ENCODE measurements at regions not wholly inside any gene's neighbourhood (a gene's known extent, or its start where the extent isn't known, plus 50 kb on each side); places are given as distances from the start of the nearest gene placed in this dataset.

DNA sequence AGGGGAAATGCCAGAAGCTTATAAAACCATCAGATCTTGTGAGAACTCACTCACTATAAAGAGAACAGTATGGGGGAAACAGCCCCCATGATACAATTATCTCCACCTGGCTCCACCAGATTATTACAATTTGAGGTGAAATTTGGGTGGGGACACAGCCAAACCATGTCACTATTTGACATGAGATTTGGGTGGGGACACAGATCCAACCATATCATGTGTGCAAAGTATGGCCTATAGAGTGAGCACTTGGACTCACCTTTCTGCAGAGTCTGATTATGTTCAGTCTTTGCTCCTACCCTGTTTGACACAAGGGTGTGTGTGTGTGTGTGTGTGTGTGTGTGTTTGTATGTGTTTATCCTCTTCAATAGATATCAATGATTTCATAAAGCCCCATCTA is 287.5 kb downstream of the ZNF536 start:
- no peak for DNase-seq

- DNase-seq = no peak
These were observed 284.4 kb downstream of the ZNF536 start for GRCh38 chr19:30656520-30657100.

DNA sequence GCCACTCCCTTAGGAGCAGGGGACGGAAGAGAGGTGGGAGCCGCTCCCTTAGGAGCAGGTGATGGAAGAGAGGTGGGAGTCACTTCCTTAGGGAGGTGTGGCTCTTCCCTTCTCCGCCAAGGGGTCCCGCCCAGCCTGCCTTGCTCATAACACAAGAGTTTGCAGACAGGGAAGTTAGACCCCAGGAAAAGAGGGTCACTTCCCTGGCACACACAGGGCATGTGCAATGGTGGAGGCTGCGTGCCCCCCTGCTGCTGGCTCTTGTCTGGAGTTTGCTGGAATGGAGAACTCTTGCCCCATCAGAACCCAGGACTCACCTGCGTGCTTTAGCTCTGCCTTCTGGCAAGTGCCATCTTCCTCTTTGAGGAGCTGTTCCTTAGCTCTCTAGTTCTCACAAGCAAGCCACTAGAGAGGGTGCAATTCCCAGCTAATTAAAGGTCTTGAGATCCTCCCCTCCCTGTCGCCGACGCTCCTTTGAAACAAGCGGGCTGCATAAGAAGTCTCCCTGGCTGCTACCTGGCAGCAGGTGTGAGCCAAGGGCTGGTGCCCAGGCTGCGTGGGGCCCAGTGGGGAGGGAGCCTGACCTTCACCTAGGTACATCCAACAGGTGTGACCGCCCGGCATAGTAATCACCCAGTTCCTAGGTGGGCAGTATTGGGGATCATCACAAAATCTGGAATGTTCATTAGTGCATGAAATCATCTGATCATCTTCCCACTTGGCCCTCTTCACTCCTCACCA is 281.6 kb downstream of the ZNF536 start:
- no peak for DNase-seq

- no peak for DNase-seq
These were observed 280.6 kb downstream of the ZNF536 start for GRCh38 chr19:30652751-30653150.

- no peak for DNase-seq
These were observed 279.5 kb downstream of the ZNF536 start for GRCh38 chr19:30651691-30652090.

- no peak for DNase-seq
These were observed 278.9 kb downstream of the ZNF536 start for GRCh38 chr19:30651066-30651465.

DNA sequence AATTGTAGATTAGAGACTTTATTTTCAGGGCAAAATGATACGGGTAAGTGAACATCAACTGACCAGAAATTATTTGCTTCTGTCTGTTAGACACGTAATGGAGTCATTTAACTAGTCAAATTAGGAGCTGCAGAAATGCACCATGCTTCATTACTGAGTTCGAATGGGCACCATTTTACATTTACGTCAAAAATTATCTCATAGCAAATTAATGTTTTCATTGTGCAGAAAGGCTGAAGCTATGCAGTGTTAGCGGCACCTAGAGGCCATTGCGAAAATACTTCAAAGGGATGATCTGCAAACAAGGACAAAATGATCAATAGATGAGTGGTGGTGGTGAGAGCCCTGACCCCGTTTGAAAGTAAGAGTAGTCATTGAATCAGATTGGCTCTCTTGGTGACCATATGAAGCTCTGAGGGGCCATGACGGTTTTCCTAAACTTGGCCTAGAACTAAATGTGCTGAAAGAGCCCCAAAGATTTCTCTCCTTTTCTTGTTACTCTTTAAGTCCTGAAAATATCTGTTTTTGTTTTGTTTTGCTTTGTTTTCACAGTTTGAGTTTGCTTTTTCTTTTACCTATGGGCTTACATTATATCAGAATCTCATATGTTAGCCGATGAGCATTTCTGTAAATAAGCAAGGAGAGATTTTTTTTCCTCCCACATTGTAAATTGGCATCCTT is 277.9 kb downstream of the ZNF536 start:
- DNase-seq = peak; percentile 53

- DNase-seq = no peak
These were observed 277.0 kb downstream of the ZNF536 start for GRCh38 chr19:30648866-30649862.

GRCh38 chr19:30647891-30648720 is 275.9 kb downstream of the ZNF536 start:
- no peak for DNase-seq

GRCh38 chr19:30646806-30647205 is 274.6 kb downstream of the ZNF536 start:
- DNase-seq = no peak

DNA sequence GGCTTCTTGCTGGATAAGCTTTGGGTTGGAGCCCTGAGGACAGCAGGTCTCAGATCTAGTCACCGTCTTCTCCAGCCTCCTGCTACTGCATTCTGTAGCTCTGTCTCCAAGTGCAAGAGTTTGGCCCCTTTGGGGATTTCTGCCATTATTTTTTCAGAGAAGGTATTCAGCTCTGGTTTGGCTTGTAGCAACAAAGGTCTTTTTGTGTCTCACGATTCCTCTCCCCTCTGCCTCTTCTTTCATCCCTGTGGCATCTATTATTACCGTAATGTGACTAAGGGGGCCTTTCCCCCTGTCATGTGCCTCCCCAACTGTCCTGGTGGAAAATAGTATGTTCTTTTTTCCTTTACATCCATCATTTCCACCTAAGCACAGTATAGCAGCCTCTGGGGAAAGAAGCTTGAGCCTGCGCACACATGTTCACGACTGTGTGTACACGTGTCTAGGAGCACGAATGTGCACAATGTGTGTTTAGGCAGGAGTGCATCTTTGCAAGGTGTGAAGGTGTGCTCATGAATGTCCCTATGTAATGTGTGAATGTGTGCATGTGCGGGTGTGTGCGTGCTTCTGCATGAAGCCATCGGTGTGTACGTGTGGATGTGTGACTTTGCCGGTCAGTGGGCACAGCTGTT is 273.9 kb downstream of the ZNF536 start:
- DNase-seq = no peak

DNA sequence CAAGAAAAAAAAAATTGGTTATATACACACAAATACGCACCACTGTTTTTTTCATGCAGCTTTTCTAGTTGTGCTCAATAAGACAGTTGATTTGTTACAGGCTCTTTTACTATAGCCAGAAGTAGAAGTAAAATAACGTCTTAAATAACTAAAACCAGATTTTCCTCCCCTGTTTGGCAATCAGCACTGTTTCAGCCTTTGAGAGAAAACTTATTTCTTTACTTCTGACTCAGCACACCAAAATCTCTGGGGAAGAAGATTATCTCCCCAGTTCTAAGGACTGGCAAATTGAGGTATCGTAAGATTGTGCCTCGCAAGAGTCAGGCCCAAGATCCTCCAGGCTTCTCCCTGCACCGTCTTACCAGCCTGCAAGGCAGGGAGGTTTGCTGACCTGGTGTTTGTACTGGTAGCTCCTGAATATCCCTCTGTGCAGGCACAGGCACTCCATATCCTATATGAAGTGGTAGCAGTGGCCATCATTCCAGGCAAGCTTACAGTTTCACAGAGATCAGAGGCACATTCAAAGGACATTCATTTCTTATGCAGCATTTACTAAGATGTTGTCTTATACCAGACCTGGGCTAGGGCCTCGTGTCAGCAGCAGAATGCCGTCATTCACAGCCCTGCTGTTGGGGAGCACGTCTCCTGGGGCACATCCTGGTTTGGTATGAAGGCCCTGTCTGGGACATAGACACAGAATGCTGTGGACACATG is 268.2 kb downstream of the ZNF536 start:
- DNase-seq = no peak

GRCh38 chr19:30638889-30639288 is 266.7 kb downstream of the ZNF536 start:
- DNase-seq = no peak

GRCh38 chr19:30637926-30638325 is 265.7 kb downstream of the ZNF536 start:
- no peak for DNase-seq

DNA sequence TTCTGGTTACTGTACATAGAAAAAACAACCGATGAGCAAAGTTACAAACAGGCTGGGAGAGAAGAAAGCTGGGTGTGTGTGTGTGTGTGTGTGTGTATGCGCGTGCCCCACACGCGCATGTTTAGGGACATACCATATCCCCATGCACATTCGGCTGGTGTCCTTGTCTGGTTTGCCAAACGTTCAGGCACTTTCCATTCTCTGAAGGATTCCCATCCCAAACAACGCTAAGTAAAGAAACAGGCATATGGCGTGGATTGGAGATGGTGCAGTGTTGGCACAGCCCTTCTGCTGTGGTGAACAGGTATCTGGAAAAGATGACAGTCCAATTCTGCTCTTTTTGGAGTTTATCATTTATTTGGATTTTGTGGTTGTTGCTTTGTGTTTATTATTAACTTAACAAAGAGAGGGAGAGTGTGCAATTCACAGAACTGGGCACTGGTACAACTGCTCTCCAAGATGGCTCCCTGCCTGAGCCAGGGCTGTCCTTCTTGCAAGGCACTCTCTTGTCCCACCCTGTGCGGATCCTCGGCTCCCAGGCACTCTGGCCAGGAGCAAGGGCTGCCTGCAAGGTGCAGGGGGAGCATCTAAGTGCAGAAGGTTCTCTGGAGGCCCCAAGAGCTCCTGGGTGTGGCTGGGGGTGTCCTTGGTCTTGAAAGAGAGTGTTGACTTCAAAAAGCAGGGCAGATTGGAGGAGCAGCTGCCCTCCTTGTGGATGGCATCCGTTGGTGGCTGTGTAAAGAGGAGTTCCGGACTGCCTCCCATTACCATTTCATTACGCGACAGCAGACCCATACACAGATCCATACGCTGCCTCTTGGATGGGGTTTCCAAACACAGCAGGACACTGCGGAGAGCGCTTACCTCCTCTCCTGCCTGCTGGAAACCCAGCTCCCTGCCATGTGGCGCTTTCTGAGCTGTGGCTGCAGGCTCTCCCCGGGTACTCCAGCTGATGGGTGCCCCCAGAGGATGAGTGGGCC is 263.1 kb downstream of the ZNF536 start:
- DNase-seq = no peak

DNA sequence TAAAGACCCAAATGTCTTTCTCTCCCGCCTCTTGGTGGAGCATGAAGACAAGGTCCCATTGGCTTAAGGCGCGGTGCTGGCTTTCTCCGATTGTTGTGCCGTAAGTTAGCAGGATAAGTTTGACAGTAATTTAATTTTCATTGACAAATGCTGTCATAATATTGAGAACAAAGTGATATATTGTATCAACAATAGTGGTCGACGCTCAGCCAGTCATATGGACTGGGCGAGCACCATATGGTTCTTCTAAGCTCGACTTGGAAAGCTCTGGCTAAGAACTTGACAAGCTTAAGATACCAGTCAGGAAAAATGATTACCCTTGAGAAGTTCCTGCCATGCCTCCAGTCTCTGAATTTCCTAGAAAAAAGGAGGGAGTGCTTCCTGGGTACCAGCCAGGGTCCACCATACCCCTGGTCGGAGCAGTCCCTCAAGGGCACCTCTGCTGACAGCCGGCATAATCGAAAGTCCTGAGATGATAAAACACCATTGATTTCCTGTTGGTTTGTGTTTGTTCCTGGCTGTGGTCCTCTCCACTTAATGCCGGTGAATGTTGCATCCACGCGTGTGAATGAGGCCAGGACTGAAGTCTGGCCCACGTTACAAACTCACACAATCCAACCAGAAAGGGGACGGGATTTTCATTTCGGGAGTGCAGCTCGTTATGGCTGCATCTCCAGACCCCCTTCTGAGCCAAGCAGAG is 262.1 kb downstream of the ZNF536 start:
- DNase-seq = no peak

DNA sequence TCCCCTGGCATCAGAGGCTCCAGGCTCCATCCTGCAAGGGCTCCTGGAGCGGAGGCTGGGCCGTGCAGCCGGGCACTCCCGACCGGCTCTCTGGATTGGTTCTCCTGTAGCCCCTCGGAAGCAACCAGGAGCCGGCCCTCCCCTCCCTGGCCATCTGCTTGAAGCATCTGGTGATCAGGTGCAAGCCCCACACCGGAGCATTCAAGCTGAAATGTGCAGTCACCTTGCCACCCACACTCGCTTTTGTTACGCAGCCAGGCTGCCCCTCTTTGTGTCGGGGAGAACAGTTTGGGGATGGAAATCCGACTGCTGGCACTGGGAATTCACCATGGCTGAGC is 258.8 kb downstream of the ZNF536 start:
- no peak for DNase-seq

DNA sequence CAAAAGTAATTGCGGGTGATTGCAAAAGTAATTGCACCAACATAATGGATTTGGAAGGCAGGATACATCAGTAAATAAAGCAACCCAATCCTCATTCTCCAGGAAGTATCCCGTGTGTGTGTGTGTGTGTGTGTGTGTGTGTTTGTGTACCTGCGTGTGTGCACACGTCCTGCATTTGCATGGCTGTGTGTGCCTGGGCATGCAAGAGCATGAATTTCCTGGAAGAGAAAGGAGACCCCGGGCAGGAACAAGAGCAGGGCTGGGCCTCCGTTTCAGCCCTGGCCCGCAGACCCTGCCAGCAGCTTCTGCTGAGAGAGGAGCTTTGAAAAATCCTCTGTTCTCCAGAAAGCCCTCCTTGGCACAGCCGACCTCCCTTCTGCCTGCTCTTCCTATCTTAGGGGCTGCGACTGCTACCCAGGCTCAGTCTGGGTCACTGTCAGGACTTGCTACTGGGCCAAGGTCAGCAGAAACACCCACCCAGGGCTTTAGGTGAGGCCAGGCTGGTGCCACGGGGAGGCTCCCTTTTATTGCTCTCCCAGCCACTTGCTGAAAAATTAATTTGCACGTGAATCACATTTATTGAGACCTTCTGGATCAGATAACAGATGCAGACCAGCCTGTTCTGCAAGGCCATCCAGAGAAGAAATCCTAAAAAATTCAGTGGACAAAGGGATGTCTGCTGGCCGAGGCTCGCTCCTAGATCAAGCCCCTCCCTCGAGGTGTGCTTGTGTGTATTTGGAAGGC is 258.3 kb downstream of the ZNF536 start:
- DNase-seq = no peak
